IPS-NIHi11 (cell line): ENCODE measurements at regions not wholly inside any gene's neighbourhood (a gene's known extent, or its start where the extent isn't known, plus 50 kb on each side); places are given as distances from the start of the nearest gene placed in this dataset.

Experiments used
- DNase-seq: peaks from one replicate; pipeline ENCODE4 v3.0.0; 2012; ENCODE audit warnings: mixed read lengths, low spot score

DNA sequence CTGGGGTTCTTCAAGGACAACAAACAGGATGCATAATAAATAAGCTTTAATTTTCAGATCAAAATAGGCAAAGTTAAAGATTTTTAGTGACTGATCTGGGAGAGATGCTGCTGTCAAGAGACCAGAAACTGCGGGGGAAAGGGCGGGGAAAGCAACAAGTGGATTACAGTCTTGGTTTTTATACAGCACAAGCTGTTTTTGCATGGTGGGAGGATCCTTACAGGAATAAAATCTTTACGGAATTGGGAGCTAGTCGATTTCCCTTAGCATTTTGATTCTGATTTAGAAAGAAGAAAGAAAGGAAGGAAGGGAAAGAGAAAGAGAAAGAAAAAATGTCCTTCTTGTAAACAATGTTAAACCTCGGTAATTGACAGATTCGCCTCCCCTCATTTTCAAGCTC, 242.3 kb upstream of the SP8 start:
- DNase-seq = no peak

DNA sequence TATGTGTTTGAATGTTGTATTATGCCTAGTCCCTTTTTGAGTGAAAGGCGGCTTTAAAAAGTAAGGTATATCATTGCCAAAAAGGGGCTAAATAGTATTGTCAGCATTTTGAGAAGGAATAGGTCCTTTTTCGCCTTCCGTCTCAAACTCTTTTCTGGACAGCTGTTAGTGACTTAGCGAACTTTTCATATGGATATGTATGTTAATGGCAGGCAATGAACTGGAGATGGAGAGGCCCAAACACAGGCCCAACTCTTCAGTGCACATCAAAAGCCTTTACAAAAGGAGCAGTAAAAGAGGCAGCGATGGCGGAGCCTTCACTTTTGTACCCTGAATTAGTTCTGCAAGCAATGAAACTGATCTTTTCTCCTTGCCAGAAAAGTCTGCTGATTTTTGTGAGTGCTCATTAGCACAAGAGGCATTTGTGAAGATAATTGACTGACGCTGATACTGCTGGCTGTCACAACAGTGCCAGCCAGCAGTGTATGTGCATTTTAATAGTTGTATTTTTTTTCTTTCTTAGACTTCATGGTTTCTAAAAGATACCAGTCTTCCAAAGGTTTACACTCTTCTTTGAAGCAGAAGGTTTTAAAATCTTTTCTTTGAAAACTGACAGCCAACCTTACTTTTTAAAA, 243.7 kb upstream of the SP8 start:
- DNase-seq = peak; percentile 30

DNA sequence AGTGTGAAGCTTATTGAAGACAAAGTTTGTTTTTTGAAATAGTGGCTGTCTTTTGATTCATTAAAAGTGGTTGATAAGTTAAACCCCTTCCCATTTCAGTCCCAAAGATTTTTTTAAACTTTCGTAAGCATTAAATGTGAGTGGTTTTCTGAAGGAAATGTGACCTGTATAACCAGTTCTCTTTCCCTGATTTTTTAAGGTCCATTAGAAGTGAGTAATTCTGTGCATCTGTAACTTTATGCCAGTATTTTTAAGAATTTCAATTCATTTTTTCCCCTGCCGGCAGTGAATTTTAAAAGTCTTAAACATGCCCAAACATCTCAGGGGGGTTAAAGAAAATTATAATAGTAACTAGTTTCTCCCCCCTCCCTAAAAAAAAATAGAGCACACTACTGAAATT, 254.6 kb upstream of the SP8 start:
- DNase-seq = no peak

DNA sequence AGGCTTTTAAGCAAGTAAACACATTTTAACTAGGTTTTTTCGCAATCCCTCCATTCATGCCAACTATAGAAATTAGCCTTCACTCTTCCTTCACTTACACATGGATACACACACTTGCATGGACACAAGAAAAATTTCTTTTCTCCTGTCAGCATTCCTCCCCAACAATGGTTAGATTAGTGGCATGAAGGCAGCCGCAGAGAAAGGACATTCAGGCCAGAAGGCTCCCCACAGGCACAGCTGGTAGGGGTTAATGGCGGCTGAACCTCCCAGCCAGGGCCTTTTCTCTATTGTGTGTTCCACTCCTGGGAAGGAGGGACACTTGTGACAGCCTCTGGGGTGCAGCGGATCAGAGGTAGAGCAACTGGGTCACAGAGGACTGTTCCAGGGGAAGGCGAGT, 255.0 kb upstream of the SP8 start:
- DNase-seq = peak; percentile 55

DNA sequence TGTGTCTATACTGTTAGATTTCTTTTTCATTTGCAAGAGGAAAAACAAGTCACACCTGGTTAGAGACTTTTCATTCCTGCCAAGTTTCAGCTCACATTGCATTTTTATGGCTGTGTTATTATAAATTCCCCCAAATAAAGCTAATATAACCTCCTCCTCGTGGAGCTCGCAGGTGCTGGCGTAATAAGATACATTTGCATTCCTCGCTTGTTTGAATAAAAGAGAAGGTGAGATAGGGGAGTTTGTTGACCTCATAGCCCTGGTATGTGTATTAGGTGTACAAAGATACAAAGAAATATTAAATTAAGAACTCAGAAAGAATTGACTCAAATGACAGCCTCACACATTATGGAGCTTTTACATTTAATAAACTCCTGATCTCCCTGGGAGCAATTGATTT, 257.7 kb upstream of the SP8 start:
- DNase-seq = no peak

DNA sequence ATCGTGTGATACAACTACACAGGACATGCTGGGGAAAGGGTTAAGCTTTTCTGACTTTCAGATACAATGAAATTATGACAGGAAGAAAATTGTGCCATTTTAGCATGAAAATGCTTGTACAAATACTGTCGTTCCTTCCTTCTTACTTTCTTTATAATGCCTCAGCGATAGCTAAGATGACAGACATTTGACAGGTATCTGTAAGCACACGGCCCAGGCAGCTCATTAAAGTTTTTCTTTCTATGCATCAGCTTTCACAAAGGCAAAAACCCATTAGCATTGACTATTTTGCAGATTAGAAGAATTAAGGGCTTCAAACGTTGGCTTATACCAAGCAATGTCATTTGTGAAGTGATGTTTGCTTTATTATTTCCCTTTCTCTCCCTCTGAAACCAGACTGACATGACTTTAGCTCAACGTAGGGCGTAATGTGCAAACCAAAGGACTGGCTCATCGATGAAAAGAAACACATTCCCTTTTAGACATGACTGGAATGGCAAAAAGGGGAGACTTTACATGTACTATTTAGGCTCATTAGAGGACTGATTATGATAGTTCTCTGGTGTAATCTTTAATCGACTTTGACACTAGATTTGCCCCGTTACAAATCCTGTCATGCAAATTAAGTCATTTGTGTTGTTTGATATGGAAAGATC, 258.4 kb upstream of the SP8 start:
- no peak for DNase-seq

DNA sequence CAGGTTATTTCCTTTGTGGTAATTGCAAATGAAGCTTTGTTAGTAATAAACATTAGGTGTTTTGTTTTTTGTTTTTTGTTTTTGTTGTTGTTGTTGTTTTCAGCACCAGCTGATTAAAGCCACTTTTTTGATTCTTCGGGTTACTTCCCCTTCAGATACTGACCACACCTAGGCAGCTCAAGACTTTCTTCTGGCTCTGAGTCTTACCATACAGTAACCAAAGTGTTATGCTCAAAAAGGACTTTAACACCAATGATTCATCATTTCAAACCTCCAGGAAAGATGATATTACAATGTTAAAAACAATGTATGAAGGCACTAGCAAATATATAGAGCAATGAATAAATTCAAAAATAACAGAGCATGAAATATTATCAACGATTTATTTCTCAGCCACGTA, 265.2 kb upstream of the SP8 start:
- DNase-seq = no peak

DNA sequence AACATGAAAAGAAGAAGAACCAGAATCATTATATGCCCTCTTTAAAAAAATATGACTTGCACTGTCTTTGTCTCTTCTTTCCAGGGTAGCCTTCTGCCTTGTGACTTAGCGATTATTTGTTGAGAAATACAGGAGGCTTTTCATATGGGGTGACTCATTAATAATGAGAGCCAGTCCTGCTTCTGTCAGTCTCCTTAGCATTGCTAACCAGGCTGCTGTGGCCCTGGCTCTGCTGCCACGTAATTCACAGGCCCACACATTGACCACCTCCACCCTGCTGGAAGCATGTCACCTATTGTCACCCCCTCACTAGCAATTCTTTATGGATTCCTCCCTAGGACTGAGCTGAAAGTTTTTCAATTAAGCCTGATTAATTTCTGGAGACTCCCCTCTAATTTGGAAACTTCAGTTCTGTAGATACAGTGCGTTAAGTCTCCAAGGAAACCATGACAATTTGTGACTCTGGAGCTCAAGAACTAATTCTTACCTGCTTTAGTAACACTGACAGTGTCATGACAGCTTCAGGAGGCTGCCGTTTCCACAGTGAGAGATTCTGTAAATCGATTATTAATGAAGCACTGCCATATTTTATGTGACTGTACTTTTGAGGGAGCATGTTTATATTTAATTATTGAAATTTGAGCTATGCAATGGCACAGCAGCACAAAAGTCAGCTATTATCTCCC, 267.9 kb upstream of the SP8 start:
- no peak for DNase-seq

DNA sequence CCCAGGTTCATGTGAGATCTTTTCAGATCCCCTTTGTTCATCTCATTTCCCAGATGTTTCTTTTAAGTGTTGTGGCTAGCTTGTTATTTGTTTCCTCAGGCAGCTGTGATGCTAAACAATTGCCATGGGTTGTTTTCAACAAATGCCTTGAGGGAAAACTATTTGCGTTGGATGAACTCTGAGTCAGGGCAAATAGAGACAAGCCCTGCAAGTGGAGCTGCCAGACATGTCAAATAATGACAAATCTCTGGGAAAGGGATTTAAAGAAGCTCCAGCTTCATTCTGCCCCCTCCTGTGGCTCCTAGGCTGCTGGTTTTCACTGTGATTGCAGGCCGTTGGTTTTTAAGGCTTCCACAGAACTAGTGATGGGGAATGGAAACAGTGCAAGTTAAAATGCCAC, 272.4 kb upstream of the SP8 start:
- no peak for DNase-seq

DNA sequence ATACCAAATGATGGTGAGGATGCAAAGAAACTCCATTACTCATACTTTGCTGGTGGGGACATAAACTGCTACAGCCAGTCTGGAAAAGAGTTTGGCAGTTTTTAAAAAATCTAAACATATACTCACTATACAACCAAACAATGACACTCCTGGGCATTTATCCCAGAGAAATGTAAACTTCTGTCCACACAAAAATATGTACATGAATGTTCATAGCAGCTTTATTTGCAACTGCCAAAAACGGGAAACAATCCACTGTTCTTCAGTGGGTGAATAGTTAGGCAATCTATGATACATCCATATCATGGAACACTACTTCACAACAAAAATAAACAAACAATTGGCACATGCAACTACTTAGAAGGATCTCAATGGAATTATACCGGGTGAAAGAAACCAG, 276.4 kb upstream of the SP8 start:
- no peak for DNase-seq

DNA sequence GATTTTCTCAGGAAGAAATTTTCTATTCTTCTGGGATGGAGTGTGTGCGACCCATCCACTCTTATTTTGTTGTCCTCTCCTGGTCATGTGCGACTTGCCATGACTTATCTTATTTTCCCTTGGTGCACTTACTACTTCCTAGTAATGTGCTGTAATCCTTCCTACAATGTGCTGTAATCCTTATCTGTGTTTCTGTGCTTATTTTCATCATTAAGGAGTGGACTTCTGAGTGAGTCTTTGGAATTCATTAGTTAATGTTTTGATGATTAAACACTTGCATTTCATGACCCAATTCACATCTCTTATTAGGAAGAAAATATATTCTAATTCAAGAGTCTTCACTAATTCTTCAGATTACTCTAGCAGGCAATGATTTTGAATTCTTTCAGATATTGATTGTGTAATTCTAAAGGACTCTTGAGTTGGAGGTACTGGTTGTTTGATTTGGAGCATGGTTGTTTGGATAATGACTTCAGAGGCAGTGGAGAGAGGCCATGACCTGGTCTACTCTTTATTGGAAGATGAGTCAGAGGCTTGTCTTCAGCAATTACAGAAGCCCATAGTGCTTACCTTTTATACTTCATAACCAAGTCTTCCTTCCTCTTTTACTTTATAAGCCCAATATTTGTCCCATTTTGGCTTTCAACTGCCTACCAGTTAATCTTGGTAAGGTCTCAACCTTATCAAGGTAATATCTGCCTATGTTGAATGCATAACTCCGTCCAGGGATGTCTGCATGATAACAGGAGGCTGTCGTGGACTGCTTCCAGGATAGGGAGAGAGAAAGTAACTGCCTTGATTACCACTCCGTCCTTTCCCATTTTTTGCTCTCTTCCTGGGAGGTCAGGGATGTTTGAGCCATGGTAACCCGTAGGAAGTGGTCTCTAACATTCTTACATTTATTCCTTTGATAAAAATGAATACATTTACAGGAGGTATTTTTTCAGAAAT, 278.3 kb upstream of the SP8 start:
- no peak for DNase-seq

DNA sequence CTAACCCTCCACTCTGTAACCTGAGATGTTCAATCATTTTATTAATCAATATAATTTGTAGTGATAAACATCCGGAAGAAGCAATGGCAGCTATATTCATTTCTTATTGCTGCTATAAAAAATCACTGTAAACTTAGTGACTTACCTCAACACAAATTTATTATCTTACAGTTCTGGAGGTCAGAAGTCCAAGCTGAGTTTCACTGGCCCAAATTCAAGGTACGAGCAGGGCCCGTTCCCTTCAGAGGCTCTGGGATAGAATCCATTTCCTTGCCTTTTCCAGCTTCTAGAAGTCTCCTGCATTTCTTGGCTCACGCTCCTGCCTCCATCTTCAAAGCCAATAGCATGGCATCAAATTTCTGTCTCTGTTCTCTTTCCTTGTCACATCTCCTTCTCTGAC, 279.5 kb upstream of the SP8 start:
- DNase-seq = no peak

DNA sequence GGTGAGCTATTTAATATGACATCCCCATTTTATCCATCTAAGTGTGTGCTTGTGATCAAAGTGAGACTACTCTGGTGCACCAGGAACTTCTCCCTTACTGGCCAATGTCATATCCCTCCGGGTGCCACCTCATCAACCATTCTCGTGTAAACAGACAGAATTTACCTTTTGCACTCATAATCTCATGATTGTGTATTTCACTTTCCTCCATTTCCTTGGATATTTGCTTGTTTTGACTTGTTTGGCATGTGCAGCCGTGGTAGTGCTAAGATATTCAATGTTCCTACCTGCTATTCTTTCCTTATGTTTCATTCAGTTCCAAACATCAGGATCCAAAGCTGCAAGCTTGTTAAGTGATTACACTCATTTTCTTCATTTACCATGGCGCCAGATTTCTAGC, 280.5 kb upstream of the SP8 start:
- DNase-seq = no peak

DNA sequence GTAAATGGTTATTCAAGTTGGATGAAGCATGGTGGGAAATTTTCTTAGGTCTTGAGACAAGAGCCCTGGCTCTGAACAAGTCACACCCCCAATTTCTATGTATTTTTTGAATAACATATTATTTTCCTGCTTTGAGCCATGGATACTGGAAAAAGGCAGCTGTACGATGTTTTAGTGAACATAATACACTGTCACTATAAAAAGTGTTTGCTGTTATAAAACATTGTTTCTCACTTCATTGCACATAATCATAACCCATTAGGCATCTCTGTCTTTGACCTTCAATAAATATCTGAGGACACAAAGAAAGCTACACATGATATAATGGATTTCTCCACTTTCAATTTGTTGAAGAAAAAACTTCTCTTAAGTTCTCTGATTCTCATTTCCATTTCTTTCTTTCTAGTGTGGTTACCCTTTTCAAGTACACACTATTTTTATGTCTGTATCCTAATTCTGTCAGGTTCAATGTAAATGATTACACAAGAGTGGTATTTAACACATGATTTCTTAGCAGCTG, 283.9 kb upstream of the SP8 start:
- DNase-seq = no peak

DNA sequence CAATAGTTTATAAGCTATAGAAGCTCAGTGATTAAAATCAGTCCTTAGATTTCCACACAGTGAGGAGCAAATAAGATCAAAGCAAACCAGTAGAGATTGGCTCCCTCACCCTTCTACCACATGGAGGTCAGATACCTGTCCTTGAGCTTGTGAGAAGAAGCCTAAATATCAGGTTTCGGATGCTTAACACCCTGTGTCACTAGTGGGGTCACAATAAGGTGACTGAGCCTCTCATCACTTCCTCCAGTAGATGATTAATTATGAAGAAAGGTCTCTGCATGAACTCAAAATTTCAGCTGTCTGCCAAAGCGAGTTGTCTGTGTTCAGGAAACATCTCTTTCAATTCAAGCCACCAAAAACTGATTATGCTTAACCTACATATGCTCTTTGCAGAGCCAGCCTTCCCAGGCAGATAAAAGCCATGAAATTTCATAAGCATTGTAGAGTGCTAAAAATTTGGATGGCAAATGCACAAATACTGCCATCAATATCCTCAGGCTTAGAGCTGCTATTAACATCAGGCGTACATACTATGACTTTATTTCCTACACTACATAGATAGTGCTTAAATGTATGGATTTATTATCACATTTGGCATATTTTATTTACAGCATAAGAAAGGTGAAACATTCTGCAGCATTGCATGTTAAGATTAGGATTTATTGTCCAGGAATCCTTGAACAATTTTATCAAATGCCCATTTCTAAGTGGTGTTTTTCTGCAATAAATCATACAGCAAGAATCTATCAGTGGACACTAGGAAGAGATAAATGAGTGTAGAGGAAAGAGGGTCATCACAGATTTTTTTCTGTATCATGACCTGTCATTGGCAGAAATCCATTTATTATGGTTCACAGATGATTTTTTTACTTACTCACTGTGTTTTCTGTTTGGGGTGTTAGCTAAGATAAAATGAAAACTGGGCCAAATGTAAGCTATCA, 285.1 kb upstream of the SP8 start:
- no peak for DNase-seq

DNA sequence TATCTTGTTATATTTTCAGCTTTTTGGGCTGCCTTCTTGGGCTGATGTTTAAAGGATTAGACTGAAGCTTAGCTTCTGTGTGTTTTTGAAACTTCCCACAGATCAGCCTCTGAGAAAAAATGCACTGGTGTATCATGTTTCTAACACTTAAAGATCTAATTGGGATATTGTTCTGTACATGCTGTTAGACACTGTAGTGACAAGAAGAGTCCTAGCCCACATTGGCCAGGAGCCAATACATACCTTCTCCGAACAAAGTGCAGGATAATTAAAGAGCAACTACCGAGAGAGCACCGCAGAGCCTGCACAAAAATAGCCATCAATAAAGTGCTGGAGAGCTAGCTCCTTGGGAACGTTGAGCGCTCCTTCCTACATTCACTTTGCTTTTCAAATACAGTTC, 289.4 kb upstream of the SP8 start:
- DNase-seq = peak; percentile 26

DNA sequence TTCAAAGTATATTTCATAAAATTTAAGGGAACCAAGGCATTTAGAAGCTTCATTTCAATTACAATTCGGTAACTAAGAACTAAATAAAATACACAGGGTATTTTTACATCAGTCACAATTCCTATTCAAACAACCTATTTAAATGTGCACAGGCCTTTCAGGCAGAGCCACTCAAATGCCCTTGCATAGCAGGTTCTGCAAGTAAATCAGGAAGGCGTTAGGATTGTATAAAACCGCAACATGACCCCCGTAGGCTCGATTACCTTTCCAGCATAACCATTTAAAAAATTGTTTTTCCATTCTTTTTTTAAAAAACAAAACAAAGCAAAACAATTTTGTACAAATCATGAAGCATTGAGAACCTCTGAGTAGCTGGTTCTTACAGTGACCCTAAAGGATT, 289.9 kb upstream of the SP8 start:
- peak; percentile 27 for DNase-seq

DNA sequence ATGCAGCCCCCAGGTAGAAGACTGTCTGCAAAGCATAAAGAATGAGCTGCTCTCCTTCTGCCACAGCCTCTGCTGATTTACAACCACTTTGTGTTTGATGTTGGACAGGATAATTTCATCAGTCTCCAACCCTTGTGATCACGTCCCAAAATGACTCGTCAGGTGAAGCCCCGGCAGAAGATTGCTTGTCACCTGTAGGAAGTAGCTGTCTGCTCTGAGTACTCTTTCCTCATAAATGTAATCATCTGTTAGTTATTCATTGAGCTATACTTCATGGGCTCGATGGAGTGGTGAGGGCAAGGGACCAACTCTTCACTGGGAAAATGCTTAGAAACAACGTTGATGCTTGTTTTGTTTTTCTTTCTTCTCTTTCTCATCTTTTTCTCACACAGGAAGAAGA, 290.9 kb upstream of the SP8 start:
- DNase-seq = no peak

DNA sequence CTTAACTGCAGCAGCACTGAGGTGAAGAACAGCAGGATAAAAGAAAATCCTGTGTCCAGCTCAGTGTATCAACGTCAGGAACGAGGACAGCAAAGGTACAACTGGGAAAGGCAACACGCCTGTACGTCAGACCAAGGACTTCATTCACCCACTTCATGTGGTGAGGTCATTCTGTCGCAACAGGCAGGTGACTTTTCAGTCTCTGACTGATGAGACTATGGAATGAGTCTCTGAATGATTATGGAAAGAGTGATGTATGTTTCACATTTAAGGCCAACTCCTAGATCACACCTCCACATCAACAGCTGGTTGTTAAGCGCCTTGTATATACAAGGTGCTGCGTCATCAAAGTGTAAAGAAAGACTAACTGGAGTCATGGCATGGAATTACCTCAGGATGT, 297.6 kb upstream of the SP8 start:
- no peak for DNase-seq

DNA sequence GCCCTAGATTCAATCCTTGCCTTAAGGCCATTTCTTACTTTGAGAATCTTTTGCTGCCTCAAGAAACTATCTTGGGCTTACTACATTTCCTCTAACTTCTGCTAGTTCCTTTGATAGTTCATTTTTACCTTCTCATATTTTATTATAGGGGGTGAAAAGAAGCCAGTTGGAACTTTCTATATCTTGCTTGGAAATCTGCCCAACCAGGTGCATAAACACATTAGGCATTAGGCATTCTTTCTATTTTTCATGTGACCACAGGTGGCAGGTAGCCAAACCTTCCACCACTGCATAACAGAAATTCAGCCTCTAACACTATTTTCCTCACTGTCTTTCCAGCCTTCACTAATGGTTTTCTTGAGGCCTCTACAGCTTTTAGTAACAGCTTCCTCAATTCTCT, 300.0 kb upstream of the SP8 start:
- DNase-seq = peak; percentile 26

DNA sequence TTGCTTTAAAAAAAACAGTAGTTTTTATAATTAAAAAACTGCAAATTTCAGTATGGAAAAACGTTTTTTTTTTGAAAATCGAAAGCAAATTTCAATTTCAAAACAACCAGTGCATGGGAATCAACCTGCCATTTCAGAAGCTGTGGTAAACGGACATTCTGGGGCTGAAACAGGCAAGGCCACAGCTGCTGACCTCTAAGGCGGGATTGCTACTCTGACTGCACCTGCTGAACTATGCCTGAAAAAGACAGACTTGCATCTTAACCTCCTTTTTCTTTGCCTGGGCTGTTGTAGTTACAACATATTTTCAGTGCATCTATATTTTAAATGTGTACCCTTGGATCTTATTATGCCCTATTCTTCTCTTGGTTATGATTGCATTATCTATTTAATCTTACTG, 303.0 kb upstream of the SP8 start:
- no peak for DNase-seq
